Panc1 (cell line): ENCODE measurements at regions not wholly inside any gene's neighbourhood (a gene's known extent, or its start where the extent isn't known, plus 50 kb on each side); places are given as distances from the start of the nearest gene placed in this dataset.
A peak's percentile ranks its signal among the peaks of the same experiment; 100 is the strongest.

Experiments used
- ATAC-seq: fragments of 200-7000 bp; cut with Tn5 transposase; 2 replicates; pipeline ENCODE4 v1.9.1; 2020; ENCODE audit warnings: mild to moderate bottlenecking, moderate library complexity
- BruUV-seq: library from RNA; stranded (reverse); fragments of 400-500 nt; replicated peaks from 2 replicates; lab custom pipeline; 2021; lab: Mats Ljungman, UMichigan
- CTCF ChIA-PET: fragments of 300-600 bp; sonication (Branson Sonifier 250); formaldehyde crosslinking; loops from one replicate; lab custom pipeline; 2022; ENCODE audit warnings: antibody characterized with exemption; lab: Charles Lee
- POLR2A ChIA-PET: fragments of 300-600 bp; sonication (Branson Sonifier 250); formaldehyde crosslinking; loops from one replicate; lab custom pipeline; 2022; ENCODE audit warnings: antibody characterized with exemption; lab: Charles Lee
- DNase-seq: peaks from one replicate; pipeline ENCODE4 v3.0.0-alpha.2; 2010; ENCODE audit warnings: low read depth, low spot score
- H3K27ac ChIP-seq: 2 replicates; pipeline ENCODE4 v1.5.1; 2011; ENCODE audit warnings: mild to moderate bottlenecking, low read length, inconsistent platforms
- H3K27me3 ChIP-seq: fragments of 200-500 bp; sonication (Bioruptor generic); 2 replicates; pipeline ENCODE4 v1.6.0; 2014; ENCODE audit warnings: low read length, inconsistent platforms; ENCODE audit not compliant: control insufficient read depth, insufficient read depth
- H3K36me3 ChIP-seq: fragments of 200-500 bp; sonication (Bioruptor generic); 2 replicates; pipeline ENCODE4 v1.5.1; 2014; ENCODE audit warnings: inconsistent platforms, mild to moderate bottlenecking, low read length, moderate library complexity; ENCODE audit not compliant: control insufficient read depth, insufficient read depth
- H3K4me1 ChIP-seq: 2 replicates; pipeline ENCODE4 v1.5.1; 2011; ENCODE audit warnings: inconsistent platforms, mild to moderate bottlenecking, low read length, moderate library complexity; ENCODE audit not compliant: control insufficient read depth, insufficient read depth
- H3K4me3 ChIP-seq, 2 experiments: 2 replicates each; pipeline ENCODE4 v1.5.1; 2011 to 2012; ENCODE audit warnings: low read depth in 2 of 2, low read length in 2 of 2, mild to moderate bottlenecking in 2 of 2, inconsistent platforms in 1 of 2, moderate library complexity in 1 of 2
- H3K9me3 ChIP-seq: fragments of 200-500 bp; sonication (Bioruptor generic); 2 replicates; pipeline ENCODE4 v1.5.1; 2014; ENCODE audit warnings: low read depth, mild to moderate bottlenecking, inconsistent platforms, low read length, moderate library complexity; ENCODE audit not compliant: control insufficient read depth, insufficient read depth
- POLR2AphosphoS5 ChIP-seq: IDR thresholded peaks from 2 replicates; pipeline ENCODE4 v1.6.1; 2012; ENCODE audit warnings: mild to moderate bottlenecking, low read depth, low read length, moderate library complexity
- REST ChIP-seq, 2 experiments: IDR thresholded peaks; 2 replicates each; pipeline ENCODE4 v1.6.1; 2011 to 2012; ENCODE audit warnings: low read depth in 2 of 2, control low read depth in 1 of 2, low read length in 1 of 2, mild to moderate bottlenecking in 1 of 2, moderate library complexity in 1 of 2; ENCODE audit not compliant: insufficient read depth in 1 of 2
- SIN3A ChIP-seq: IDR thresholded peaks from 2 replicates; pipeline ENCODE4 v1.6.1; 2012; ENCODE audit warnings: low read depth, mild to moderate bottlenecking, low read length, moderate library complexity, borderline replicate concordance; ENCODE audit not compliant: insufficient read depth
- TCF7L2 ChIP-seq: IDR thresholded peaks from 2 replicates; pipeline ENCODE4 v1.6.1; 2011; ENCODE audit warnings: mild to moderate bottlenecking, low read depth, low read length, inconsistent platforms
- in situ Hi-C: cut with HindIII; loops from 2 replicates; pipeline ENCODE4 v1.10.0; 2016; ENCODE audit warnings: low sequenced_read_pairs, low pct_unique_long_range_greater_than_20kb
- intact Hi-C: fragments of 100-400 bp; cut with micrococcal nuclease; formaldehyde crosslinking; loops from one replicate; pipeline ENCODE4 v1.10.0; 2022; ENCODE audit not compliant: unreplicated experiment
- TF ChIP-seq, protein P1 (sequence below): fragments of 450-650 bp; IDR thresholded peaks from 2 replicates; pipeline ENCODE4 v1.5.1; 2017; ENCODE audit warnings: mild to moderate bottlenecking

DNA sequence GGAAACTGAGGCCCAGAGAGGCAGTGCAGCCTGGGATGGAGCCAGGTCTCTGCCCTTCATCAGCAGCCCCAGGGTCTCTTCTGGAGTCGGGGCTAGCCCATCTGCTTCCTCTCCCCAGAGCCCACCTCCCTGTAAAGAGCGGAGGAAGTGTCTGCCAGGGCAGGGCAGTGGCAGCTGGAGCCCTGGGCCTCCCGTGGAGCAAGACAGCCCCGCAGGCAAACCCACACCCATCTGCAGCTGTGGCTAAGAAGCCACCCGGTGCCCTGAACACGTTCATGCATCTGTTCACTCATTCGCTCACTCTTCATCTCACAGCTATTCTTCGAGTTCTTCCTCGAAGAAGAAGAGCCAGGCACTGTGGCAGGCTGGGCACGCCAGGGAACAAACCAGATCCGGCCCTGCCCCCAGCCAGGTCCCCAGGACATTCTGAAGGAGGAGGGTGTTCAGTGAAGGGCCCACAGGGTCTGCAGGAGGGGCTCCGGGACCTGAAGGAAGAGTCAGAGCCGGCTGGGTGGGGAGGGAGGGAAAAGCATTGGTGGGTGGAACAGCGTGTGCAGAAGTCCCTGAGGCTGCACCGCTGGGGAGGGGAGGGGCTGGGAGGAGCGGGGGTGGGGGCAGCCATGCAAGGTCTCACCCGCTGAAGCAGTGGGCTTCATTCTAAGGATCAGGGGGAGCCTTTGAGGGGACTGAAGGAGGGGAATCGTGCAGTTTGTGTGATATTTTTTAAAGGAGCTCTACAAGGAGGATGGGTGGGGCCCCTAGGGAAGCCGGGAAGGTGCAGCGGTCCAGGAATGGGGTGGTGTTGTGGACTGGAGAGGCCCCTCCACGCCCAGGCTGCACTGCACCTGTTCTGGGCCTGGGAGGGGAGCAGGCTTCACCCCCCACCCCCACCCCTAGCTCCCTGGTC, 99.1 kb downstream of the UNCX start:
- Histone ChIP-seq H3K9me3 (no peaks in the 10 kb centered on the region; the same call in 1 of the 2 replicates), H3K4me3 (no peak overlapping the region), H3K4me1 (no peaks in the 10 kb centered on the region), H3K27ac (no peak overlapping the region), H3K36me3 (no peaks in the 10 kb centered on the region), H3K27me3 (no peaks in the 10 kb centered on the region)
- intact Hi-C loops: no loop called here
- ATAC-seq (peak; percentile 51), DNase-seq (no peak)
- in situ Hi-C loops: no loop called here
- TF ChIP-seq, protein P1, sequence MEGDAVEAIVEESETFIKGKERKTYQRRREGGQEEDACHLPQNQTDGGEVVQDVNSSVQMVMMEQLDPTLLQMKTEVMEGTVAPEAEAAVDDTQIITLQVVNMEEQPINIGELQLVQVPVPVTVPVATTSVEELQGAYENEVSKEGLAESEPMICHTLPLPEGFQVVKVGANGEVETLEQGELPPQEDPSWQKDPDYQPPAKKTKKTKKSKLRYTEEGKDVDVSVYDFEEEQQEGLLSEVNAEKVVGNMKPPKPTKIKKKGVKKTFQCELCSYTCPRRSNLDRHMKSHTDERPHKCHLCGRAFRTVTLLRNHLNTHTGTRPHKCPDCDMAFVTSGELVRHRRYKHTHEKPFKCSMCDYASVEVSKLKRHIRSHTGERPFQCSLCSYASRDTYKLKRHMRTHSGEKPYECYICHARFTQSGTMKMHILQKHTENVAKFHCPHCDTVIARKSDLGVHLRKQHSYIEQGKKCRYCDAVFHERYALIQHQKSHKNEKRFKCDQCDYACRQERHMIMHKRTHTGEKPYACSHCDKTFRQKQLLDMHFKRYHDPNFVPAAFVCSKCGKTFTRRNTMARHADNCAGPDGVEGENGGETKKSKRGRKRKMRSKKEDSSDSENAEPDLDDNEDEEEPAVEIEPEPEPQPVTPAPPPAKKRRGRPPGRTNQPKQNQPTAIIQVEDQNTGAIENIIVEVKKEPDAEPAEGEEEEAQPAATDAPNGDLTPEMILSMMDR: no peak
- no peak for TF ChIP-seq POLR2AphosphoS5
- no peak for TF ChIP-seq TCF7L2
- no peak for TF ChIP-seq REST (IDR thresholded peaks at IDR 0.05; ENCODE audit: insufficient read depth in 1 of 2, low read depth in 2 of 2, low read length in 1 of 2)
- no peak for TF ChIP-seq SIN3A
- CTCF ChIA-PET: no interaction called here
- POLR2A ChIA-PET: no interaction called here
- no TSS peak for BruUV-seq

- DNase-seq: no peak
- H3K27ac ChIP-seq: no peak overlapping the region
- TF ChIP-seq SIN3A: no peak
- TF ChIP-seq POLR2AphosphoS5: no peak
- TF ChIP-seq, protein P1: no peak
- TF ChIP-seq TCF7L2: no peak
- TF ChIP-seq REST (IDR thresholded peaks at IDR 0.05; ENCODE audit: insufficient read depth in 1 of 2, low read depth in 2 of 2, low read length in 1 of 2): no peak
- no peak for ATAC-seq
- no peak overlapping the region for H3K4me3 ChIP-seq
- ChIA-PET CTCF (no interaction called here), POLR2A (no interaction called here)
- intact Hi-C loops (no loop called here), in situ Hi-C loops (no loop called here)
- no peaks in the 10 kb centered on the region for H3K4me1 ChIP-seq
- no peaks in the 10 kb centered on the region; the same call in 1 of the 2 replicates for H3K9me3 ChIP-seq
- no peaks in the 10 kb centered on the region for H3K36me3 ChIP-seq
- H3K27me3 ChIP-seq: no peaks in the 10 kb centered on the region
- no TSS peak for BruUV-seq
Measured at GRCh38 chr7:1336509-1336908, 103.8 kb downstream of the UNCX start.
